ENCODE measurements at regions not wholly inside any gene's neighbourhood (a gene's known extent, or its start where the extent isn't known, plus 50 kb on each side); places are given as distances from the start of the nearest gene placed in this dataset.

GRCh38 chr2:64777841-64778240, 124.1 kb upstream of the SERTAD2 start:
- Histone ChIP-seq H3K27ac (no peak overlapping the region), H3K4me3 (ENCODE audit: low read depth, low read length) (no peak overlapping the region), H3K4me1 (no peaks in the 10 kb centered on the region), H3K27me3 (ENCODE audit: control insufficient read depth, insufficient read depth, low read length) (no peaks in the 10 kb centered on the region), H3K79me2 (no peaks in the 10 kb centered on the region), H3K9me3 (ENCODE audit: control insufficient read depth, low read length) (no peaks in the 10 kb centered on the region), H2AFZ (no peak overlapping the region), H3K36me3 (ENCODE audit: control insufficient read depth, insufficient read depth, low read length) (no peaks in the 10 kb centered on the region), H3K4me2 (ENCODE audit: low read length) (no peak overlapping the region), H3K9ac (no peak overlapping the region)
- no peak for TF ChIP-seq CTCF (IDR thresholded peaks at IDR 0.05)

- Histone ChIP-seq H3K79me2 (no peaks in the 10 kb centered on the region), H3K4me3 (ENCODE audit: low read depth, low read length) (no peak overlapping the region), H3K9ac (no peak overlapping the region), H3K27me3 (ENCODE audit: control insufficient read depth, insufficient read depth, low read length) (no peaks in the 10 kb centered on the region), H3K4me1 (no peaks in the 10 kb centered on the region), H3K4me2 (ENCODE audit: low read length) (no peak overlapping the region), H2AFZ (no peak overlapping the region), H3K36me3 (ENCODE audit: control insufficient read depth, insufficient read depth, low read length) (no peaks in the 10 kb centered on the region), H3K9me3 (ENCODE audit: control insufficient read depth, low read length) (no peaks in the 10 kb centered on the region), H3K27ac (no peak overlapping the region)
- no peak for TF ChIP-seq CTCF (IDR thresholded peaks at IDR 0.05)
Observed at GRCh38 chr2:64779117-64779690, 125.5 kb upstream of the SERTAD2 start.

- no peaks in the 10 kb centered on the region for H3K79me2 ChIP-seq
- no peak overlapping the region for H2AFZ ChIP-seq
- H3K9ac ChIP-seq = no peak overlapping the region
- H3K4me3 ChIP-seq (ENCODE audit: low read depth, low read length) = no peak overlapping the region
- no peak overlapping the region for H3K4me2 ChIP-seq (ENCODE audit: low read length)
- no peaks in the 10 kb centered on the region for H3K36me3 ChIP-seq (ENCODE audit: control insufficient read depth, insufficient read depth, low read length)
- H3K4me1 ChIP-seq = no peaks in the 10 kb centered on the region
- no peaks in the 10 kb centered on the region for H3K9me3 ChIP-seq (ENCODE audit: control insufficient read depth, low read length)
- H3K27me3 ChIP-seq (ENCODE audit: control insufficient read depth, insufficient read depth, low read length) = no peaks in the 10 kb centered on the region
- no peak for TF ChIP-seq CTCF (IDR thresholded peaks at IDR 0.05)
- no peak overlapping the region for H3K27ac ChIP-seq
Observed at GRCh38 chr2:64780041-64780440, 126.3 kb upstream of the SERTAD2 start.

- no peaks in the 10 kb centered on the region for H3K79me2 ChIP-seq
- no peak overlapping the region for H3K27ac ChIP-seq
- H3K4me2 ChIP-seq (ENCODE audit: low read length) = no peak overlapping the region
- no peak overlapping the region for H3K4me3 ChIP-seq (ENCODE audit: low read depth, low read length)
- no peaks in the 10 kb centered on the region for H3K27me3 ChIP-seq (ENCODE audit: control insufficient read depth, insufficient read depth, low read length)
- no peaks in the 10 kb centered on the region for H3K9me3 ChIP-seq (ENCODE audit: control insufficient read depth, low read length)
- no peaks in the 10 kb centered on the region for H3K4me1 ChIP-seq
- H3K36me3 ChIP-seq (ENCODE audit: control insufficient read depth, insufficient read depth, low read length) = no peaks in the 10 kb centered on the region
- no peak overlapping the region for H2AFZ ChIP-seq
- TF ChIP-seq CTCF (IDR thresholded peaks at IDR 0.05) = no peak
- no peak overlapping the region for H3K9ac ChIP-seq
Observed at GRCh38 chr2:64781711-64782390, 128.1 kb upstream of the SERTAD2 start.
